Body of pancreas (tissue), 4 donors: ENCODE measurements at regions not wholly inside any gene's neighbourhood (a gene's known extent, or its start where the extent isn't known, plus 50 kb on each side); places are given as distances from the start of the nearest gene placed in this dataset.
"Not testable (repeated sequence)": the region's sequence is repeated elsewhere in the genome, so short reads cannot be mapped to it uniquely, and the experiment has no call there.

ENCODE experiments used
- ATAC-seq: fragments of 150-250 bp; one replicate; pipeline ENCODE4 v1.9.1; 2016
- DNase-seq, 4 donors: peaks; one replicate each; pipeline ENCODE4 v3.0.0-alpha.2; 2019
- H3K27ac ChIP-seq, 4 donors: fragments of 200-600 bp; sonication (generic); 1 replicate in 3 of 4; 2 replicates in 1 of 4; pipeline versions ENCODE4 v1.5.1 to v1.6.1; 2016 to 2019; ENCODE audit warnings: mild to moderate bottlenecking in 1 of 4, mixed read lengths in 1 of 4, moderate library complexity in 1 of 4
- H3K27me3 ChIP-seq, 2 donors: fragments of 200-600 bp; sonication (generic); one replicate each; pipeline ENCODE4 v1.6.0; 2016; ENCODE audit warnings: mild to moderate bottlenecking in 1 of 2
- H3K36me3 ChIP-seq, 2 donors: fragments of 200-600 bp; sonication (generic); replicated peaks in 1 of 2; 2 replicates each; pipeline ENCODE4 v1.5.1; 2016; ENCODE audit warnings: low read depth in 2 of 2; ENCODE audit not compliant: insufficient read depth in 1 of 2
- H3K4me1 ChIP-seq: fragments of 200-600 bp; sonication (generic); one replicate; pipeline ENCODE4 v1.6.0; 2016
- H3K4me3 ChIP-seq, 2 donors: fragments of 200-600 bp; sonication (generic); 1 replicate in 1 of 2; 2 replicates in 1 of 2; pipeline ENCODE4 v1.5.1; 2016 to 2019
- H3K9me3 ChIP-seq, 3 donors: fragments of 200-600 bp; sonication (generic); 1 replicate in 2 of 3; 2 replicates in 1 of 3; pipeline ENCODE4 v1.5.1; 2016
- POLR2A ChIP-seq, 3 donors: fragments of 450-650 bp; IDR thresholded peaks; one replicate each; pipeline ENCODE4 v1.6.1; 2016; ENCODE audit warnings: antibody characterized with exemption in 3 of 3, mild to moderate bottlenecking in 2 of 3
- WGBS, 2 donors: methylation state at CpG; one replicate each; pipeline ENCODE4 v1.1.5; 2017; 5-methylcytosine and 5-hydroxymethylcytosine counted together
- intact Hi-C: fragments of 100-400 bp; cut with DNase I; formaldehyde crosslinking; loops from one replicate; pipeline ENCODE4 v1.15.1; 2023
- TF ChIP-seq, protein P1 (sequence below), 7 experiments: fragments of 450-650 bp in 4 of 7; fragments of 200-600 bp in 3 of 7; sonication (generic) in 3 of 7; IDR thresholded peaks; one replicate each; pipeline ENCODE4 v1.5.1; 2016 to 2019; ENCODE audit warnings: antibody characterized with exemption in 7 of 7

DNA sequence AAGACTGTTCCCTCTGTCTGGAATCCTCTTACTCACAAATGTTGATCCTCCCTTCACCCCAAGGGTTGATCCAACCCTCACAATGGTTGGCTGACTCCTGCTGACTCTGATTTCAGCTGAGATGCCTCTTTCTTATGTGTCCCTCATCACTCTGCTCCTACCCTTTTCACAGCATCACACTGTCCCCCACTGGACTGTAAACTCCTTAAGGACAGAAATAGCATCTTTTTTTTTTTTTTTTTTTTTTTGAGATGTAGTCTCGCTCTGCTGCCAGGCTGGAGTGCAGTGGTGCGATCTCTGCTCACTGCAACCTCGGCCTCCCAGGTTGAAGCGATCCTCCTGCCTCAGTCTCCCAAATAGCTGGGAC is 97.9 kb upstream of the SYT6 start:
- Histone ChIP-seq H3K36me3 (no peaks in the 10 kb centered on the region), H3K9me3 (no peaks in the 10 kb centered on the region), H3K4me1 (no peaks in the 10 kb centered on the region), H3K27ac (no peak overlapping the region), H3K27me3 (no peaks in the 10 kb centered on the region), H3K4me3 (no peak overlapping the region)
- WGBS, 2 donors, result 74 to 83% methylated on average over 4 of the region's 4 CpGs
- ATAC-seq (no peak), DNase-seq (no peak)
- intact Hi-C loops, result no loop called here
- TF ChIP-seq POLR2A (IDR thresholded peaks at IDR 0.05), result no peak
- TF ChIP-seq, protein P1, sequence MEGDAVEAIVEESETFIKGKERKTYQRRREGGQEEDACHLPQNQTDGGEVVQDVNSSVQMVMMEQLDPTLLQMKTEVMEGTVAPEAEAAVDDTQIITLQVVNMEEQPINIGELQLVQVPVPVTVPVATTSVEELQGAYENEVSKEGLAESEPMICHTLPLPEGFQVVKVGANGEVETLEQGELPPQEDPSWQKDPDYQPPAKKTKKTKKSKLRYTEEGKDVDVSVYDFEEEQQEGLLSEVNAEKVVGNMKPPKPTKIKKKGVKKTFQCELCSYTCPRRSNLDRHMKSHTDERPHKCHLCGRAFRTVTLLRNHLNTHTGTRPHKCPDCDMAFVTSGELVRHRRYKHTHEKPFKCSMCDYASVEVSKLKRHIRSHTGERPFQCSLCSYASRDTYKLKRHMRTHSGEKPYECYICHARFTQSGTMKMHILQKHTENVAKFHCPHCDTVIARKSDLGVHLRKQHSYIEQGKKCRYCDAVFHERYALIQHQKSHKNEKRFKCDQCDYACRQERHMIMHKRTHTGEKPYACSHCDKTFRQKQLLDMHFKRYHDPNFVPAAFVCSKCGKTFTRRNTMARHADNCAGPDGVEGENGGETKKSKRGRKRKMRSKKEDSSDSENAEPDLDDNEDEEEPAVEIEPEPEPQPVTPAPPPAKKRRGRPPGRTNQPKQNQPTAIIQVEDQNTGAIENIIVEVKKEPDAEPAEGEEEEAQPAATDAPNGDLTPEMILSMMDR (IDR thresholded peaks at IDR 0.05), result no peak

DNA sequence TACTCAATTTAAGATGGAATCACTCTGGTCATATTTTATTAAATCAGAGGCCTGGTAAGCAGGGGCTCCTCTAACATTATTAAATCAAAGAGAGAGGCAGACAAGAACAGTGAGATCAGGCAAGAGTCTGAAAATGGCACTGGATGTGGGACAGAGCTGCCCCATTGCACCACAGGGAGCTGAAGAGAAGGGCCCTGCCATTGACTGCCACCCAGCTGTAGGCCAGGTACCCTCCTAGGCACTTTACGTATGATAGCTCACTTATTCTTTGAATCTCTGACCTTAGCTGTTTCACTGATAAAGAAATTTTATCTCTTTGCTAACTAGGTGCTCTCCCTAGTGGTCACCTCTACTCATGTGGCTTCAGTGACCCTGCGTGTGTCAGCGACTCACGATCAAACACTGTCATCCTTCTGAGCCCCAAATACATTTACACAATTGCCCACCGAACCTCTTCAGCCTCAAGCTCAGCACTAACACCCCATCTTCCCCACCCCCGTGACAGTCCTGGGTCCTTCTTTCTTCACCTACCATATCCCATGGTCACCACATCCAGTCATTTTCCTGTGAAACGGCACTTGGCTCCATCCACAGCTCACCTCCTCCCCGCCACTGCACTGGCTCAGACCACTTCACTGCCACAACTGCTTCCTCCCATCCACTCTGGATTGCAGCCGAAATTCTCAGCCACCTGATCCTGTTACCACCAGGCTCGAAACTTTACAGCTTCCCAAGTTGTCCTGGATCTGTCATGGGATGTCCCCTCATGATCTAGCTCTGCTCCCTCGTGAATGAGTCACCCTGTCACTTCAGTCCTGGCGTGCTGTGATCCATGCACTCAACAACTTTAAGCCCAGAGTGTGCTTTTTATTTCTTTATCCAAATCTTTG is 97.3 kb upstream of the SYT6 start:
- intact Hi-C loops, result no loop called here
- DNase-seq, result no peak
- H3K27me3 ChIP-seq, result no peaks in the 10 kb centered on the region
- TF ChIP-seq, protein P1 (IDR thresholded peaks at IDR 0.05), result no peak
- TF ChIP-seq POLR2A (IDR thresholded peaks at IDR 0.05), result no peak
- no peaks in the 10 kb centered on the region for H3K36me3 ChIP-seq
- H3K4me1 ChIP-seq, result no peaks in the 10 kb centered on the region
- H3K4me3 ChIP-seq, result no peak overlapping the region
- ATAC-seq, result no peak
- H3K9me3 ChIP-seq, result no peaks in the 10 kb centered on the region
- WGBS, 2 donors, result 69 to 70% methylated on average over 12 of the region's 12 CpGs
- H3K27ac ChIP-seq, result no peak overlapping the region

DNA sequence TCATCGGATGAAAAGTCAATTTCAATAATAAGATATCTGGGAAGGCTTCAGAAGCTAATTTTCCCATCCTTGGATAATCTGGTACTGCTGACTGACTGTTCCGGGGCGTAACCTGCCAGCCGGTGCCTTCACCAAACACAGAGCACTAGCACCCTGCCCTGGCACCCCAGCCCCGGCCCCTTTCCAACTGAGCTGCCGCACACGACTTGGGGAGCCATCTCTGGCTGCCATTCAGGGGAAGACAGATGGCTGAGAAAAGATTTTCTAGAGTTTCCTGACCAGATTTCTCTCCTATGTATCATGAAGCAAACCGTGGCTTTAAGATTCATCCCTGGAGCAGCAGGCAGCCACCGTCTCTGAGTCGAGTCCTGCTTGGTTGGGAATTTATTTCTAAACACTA is 96.0 kb upstream of the SYT6 start:
- DNase-seq (no peak), ATAC-seq (no peak)
- intact Hi-C loops, result no loop called here
- H3K9me3 ChIP-seq, result no peaks in the 10 kb centered on the region
- TF ChIP-seq POLR2A (IDR thresholded peaks at IDR 0.05), result no peak
- TF ChIP-seq, protein P1 (IDR thresholded peaks at IDR 0.05), result no peak
- no peaks in the 10 kb centered on the region for H3K4me1 ChIP-seq
- no peak overlapping the region for H3K27ac ChIP-seq
- no peaks in the 10 kb centered on the region for H3K36me3 ChIP-seq
- H3K4me3 ChIP-seq, result no peak overlapping the region
- WGBS, 2 donors, result 74 to 81% methylated on average over 4 to 10 of the region's 10 CpGs
- no peaks in the 10 kb centered on the region for H3K27me3 ChIP-seq

DNA sequence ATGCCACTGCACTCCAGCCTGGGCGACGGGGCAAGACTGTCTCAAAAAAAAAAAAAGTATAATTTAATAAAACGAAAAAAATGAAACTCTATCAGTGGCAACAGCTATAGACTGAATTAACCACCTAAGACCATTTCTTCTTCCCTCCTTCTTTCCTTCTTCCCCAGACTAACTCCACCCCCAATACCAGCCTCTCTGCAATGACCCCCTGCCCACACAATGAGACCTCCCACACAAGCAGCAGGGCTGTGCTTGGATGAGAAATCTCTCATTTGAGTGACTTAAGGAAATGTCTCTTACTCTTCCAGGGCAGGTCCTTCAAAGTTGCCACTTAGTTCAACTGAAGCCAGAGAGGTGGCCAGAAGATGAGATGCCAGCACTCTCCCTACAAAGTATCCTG is 94.5 kb upstream of the SYT6 start:
- 65 to 73% methylated on average over 3 of the region's 3 CpGs for WGBS, 2 donors
- no peak overlapping the region for H3K27ac ChIP-seq
- TF ChIP-seq, protein P1 (IDR thresholded peaks at IDR 0.05), result no peak
- TF ChIP-seq POLR2A (IDR thresholded peaks at IDR 0.05), result no peak
- no peaks in the 10 kb centered on the region for H3K27me3 ChIP-seq
- H3K4me1 ChIP-seq, result no peaks in the 10 kb centered on the region
- H3K36me3 ChIP-seq, result no peaks in the 10 kb centered on the region
- ATAC-seq, result no peak
- DNase-seq, result no peak
- H3K9me3 ChIP-seq, result no peaks in the 10 kb centered on the region
- intact Hi-C loops, result no loop called here
- H3K4me3 ChIP-seq, result no peak overlapping the region

DNA sequence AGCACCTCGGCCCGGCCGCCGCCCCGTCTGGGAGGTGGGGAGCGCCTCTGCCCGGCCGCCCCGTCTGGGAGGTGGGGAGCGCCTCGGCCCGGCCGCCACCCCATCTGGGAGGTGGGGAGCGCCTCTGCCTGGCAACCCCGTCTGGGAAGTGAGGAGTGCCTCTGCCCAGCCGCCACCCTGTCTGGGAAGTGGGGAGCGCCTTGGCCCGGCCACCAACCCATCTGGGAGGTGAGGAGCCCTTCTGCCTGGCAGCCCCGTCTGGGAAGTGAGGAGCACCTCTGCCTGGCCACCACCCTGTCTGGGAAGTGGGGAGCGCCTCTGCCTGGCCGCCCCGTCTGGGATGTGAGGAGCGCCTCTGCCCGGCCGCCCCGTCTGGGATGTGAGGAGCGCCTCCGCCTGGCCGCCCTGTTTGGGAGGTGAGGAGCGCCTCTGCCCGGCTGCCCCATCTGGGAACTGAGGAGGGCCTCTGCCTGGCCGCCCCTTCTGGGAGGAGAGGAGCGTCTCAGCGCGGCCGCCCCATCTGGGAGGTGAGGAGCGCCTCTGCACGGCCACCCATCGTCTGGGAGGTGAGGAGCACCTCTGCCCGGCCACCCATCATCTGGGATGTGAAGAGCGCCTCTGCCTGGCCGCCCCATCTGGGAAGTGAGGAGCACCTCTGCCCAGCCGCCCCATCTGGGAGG is 89.0 kb upstream of the SYT6 start:
- 85 to 90% methylated on average over 7 to 15 of the region's 43 CpGs for WGBS, 2 donors
- DNase-seq, result not testable (repeated sequence)

More for the DNA sequence above, 89.0 kb upstream of the SYT6 start:
- intact Hi-C loops, H3K4me3 ChIP-seq, H3K27ac ChIP-seq, H3K27me3 ChIP-seq, H3K9me3 ChIP-seq, ATAC-seq, H3K36me3 ChIP-seq, H3K4me1 ChIP-seq: not testable (repeated sequence)
